Mesendoderm (in vitro differentiated cells): ENCODE measurements at regions not wholly inside any gene's neighbourhood (a gene's known extent, or its start where the extent isn't known, plus 50 kb on each side); places are given as distances from the start of the nearest gene placed in this dataset.

Source experiments
- DNase-seq: peaks from one replicate; pipeline ENCODE4 v3.0.0; 2013
- H2AK5ac ChIP-seq: 2 replicates; pipeline ENCODE4 v1.6.1; 2013; ENCODE audit warnings: low read length, inconsistent platforms
- H2BK120ac ChIP-seq: 2 replicates; pipeline ENCODE4 v1.6.1; 2013; ENCODE audit warnings: low read depth, mild to moderate bottlenecking, low read length, moderate library complexity, mixed read lengths
- H2BK15ac ChIP-seq: replicated peaks from 2 replicates; pipeline ENCODE4 v1.6.1; 2013; ENCODE audit warnings: low read depth, mild to moderate bottlenecking, moderate library complexity
- H2BK5ac ChIP-seq: 2 replicates; pipeline ENCODE4 v1.6.1; 2013; ENCODE audit warnings: low read length, inconsistent platforms
- H3K18ac ChIP-seq: 2 replicates; pipeline ENCODE4 v1.6.1; 2013; ENCODE audit warnings: mild to moderate bottlenecking, low read length, mixed read lengths
- H3K23ac ChIP-seq: one replicate; pipeline ENCODE4 v1.6.1; 2013; ENCODE audit warnings: low read length
- H3K27ac ChIP-seq: 2 replicates; pipeline ENCODE4 v1.5.1; 2013; ENCODE audit warnings: low read depth, mild to moderate bottlenecking, inconsistent platforms, low read length, moderate library complexity
- H3K27me3 ChIP-seq: 2 replicates; pipeline ENCODE4 v1.6.1; 2013; ENCODE audit warnings: low read length, control low read depth, mild to moderate bottlenecking, inconsistent platforms; ENCODE audit not compliant: insufficient read depth, poor library complexity
- H3K36me3 ChIP-seq: 2 replicates; pipeline ENCODE4 v1.6.1; 2013; ENCODE audit warnings: low read length, inconsistent platforms; ENCODE audit not compliant: control insufficient read depth, insufficient read depth
- H3K4ac ChIP-seq: one replicate; pipeline ENCODE4 v1.6.1; 2013; ENCODE audit warnings: low read depth, mild to moderate bottlenecking, low read length, moderate library complexity
- H3K4me1 ChIP-seq: 2 replicates; pipeline ENCODE4 v1.6.1; 2013; ENCODE audit warnings: low read depth, low read length, inconsistent platforms; ENCODE audit not compliant: control insufficient read depth
- H3K4me2 ChIP-seq: 2 replicates; pipeline ENCODE4 v1.6.1; 2013; ENCODE audit warnings: low read length
- H3K4me3 ChIP-seq: 2 replicates; pipeline ENCODE4 v1.5.1; 2013; ENCODE audit warnings: mild to moderate bottlenecking, low read length
- H3K56ac ChIP-seq: one replicate; pipeline ENCODE4 v1.6.1; 2013; ENCODE audit warnings: low read length
- H3K79me1 ChIP-seq: 2 replicates; pipeline ENCODE4 v1.6.1; 2013; ENCODE audit warnings: low read length, inconsistent platforms
- H3K79me2 ChIP-seq: 2 replicates; pipeline ENCODE4 v1.6.1; 2013; ENCODE audit warnings: mild to moderate bottlenecking, low read length; ENCODE audit not compliant: control insufficient read depth, insufficient read depth
- H3K9ac ChIP-seq: 2 replicates; pipeline ENCODE4 v1.6.1; 2013; ENCODE audit warnings: low read length, inconsistent platforms
- H4K5ac ChIP-seq: one replicate; pipeline ENCODE4 v1.6.1; 2013; ENCODE audit warnings: low read length
- H4K8ac ChIP-seq: one replicate; pipeline ENCODE4 v1.6.1; 2013; ENCODE audit warnings: low read depth, mild to moderate bottlenecking, control low read depth, low read length, moderate library complexity
- WGBS: extraction: QIAGEN DNeasy Blood & Tissue Kit; methylation state at CpG from one replicate; pipeline ENCODE4 v1.1.7; 2013; ENCODE audit warnings: low lambda C conversion rate, missing lambda C conversion rate; ENCODE audit not compliant: insufficient coverage; ENCODE audit errors: extremely low coverage; 5-methylcytosine and 5-hydroxymethylcytosine counted together

- DNase-seq = no peak
- Histone ChIP-seq H2BK5ac (no peak overlapping the region), H3K27me3 (no peaks in the 10 kb centered on the region), H3K9ac (no peak overlapping the region), H2AK5ac (no peak overlapping the region), H2BK120ac (no peak overlapping the region), H2BK15ac (no peak overlapping the region), H3K27ac (no peak overlapping the region), H3K18ac (no peak overlapping the region), H3K4me3 (no peak overlapping the region), H3K79me1 (no peaks in the 10 kb centered on the region), H3K79me2 (no peaks in the 10 kb centered on the region), H3K4me2 (no peak overlapping the region), H3K36me3 (no peaks in the 10 kb centered on the region), H3K4me1 (no peaks in the 10 kb centered on the region), H3K23ac (no peak overlapping the region), H3K56ac (no peak overlapping the region), H4K8ac (no peak overlapping the region), H3K4ac (no peak overlapping the region), H4K5ac (no peak overlapping the region)
- no CpG with 5 or more reads among the region's 3 CpGs for WGBS
Measured at GRCh38 chr10:84901885-84902284, 573.5 kb downstream of the CCSER2 start.

- WGBS = no CpG with 5 or more reads among the region's 3 CpGs
- Histone ChIP-seq H2AK5ac (no peak overlapping the region), H3K18ac (no peak overlapping the region), H3K4me2 (no peak overlapping the region), H2BK120ac (no peak overlapping the region), H3K27me3 (no peaks in the 10 kb centered on the region), H3K79me1 (no peaks in the 10 kb centered on the region), H2BK15ac (no peak overlapping the region), H3K4ac (no peak overlapping the region), H3K27ac (no peak overlapping the region), H3K9ac (no peak overlapping the region), H3K36me3 (no peaks in the 10 kb centered on the region), H2BK5ac (no peak overlapping the region), H4K5ac (no peak overlapping the region), H3K56ac (no peak overlapping the region), H4K8ac (no peak overlapping the region), H3K4me1 (no peaks in the 10 kb centered on the region), H3K79me2 (no peaks in the 10 kb centered on the region), H3K23ac (no peak overlapping the region), H3K4me3 (no peak overlapping the region)
- peak; percentile 56 for DNase-seq
Measured at GRCh38 chr10:84902553-84902952, 574.2 kb downstream of the CCSER2 start.

- no peak overlapping the region for H3K23ac ChIP-seq
- no peak overlapping the region for H2BK5ac ChIP-seq
- H3K9ac ChIP-seq = no peak overlapping the region
- no peak overlapping the region for H3K4me2 ChIP-seq
- no peak overlapping the region for H3K18ac ChIP-seq
- H3K27me3 ChIP-seq = no peaks in the 10 kb centered on the region
- H4K5ac ChIP-seq = no peak overlapping the region
- no peaks in the 10 kb centered on the region for H3K79me1 ChIP-seq
- H2BK120ac ChIP-seq = no peak overlapping the region
- no peak overlapping the region for H3K56ac ChIP-seq
- H3K79me2 ChIP-seq = no peaks in the 10 kb centered on the region
- no peak overlapping the region for H3K4me3 ChIP-seq
- H3K4ac ChIP-seq = no peak overlapping the region
- peak; percentile 19 for DNase-seq
- no peak overlapping the region for H3K27ac ChIP-seq
- H3K4me1 ChIP-seq = no peaks in the 10 kb centered on the region
- no peak overlapping the region for H4K8ac ChIP-seq
- H2AK5ac ChIP-seq = no peak overlapping the region
- no peak overlapping the region for H2BK15ac ChIP-seq
- no peaks in the 10 kb centered on the region for H3K36me3 ChIP-seq
Measured at GRCh38 chr10:84903320-84903719, 574.9 kb downstream of the CCSER2 start.

- Histone ChIP-seq H2BK15ac (no peak overlapping the region), H3K9ac (no peak overlapping the region), H3K23ac (no peak overlapping the region), H3K79me1 (no peaks in the 10 kb centered on the region), H3K4ac (no peak overlapping the region), H3K56ac (no peak overlapping the region), H4K8ac (no peak overlapping the region), H2BK5ac (no peak overlapping the region), H2BK120ac (no peak overlapping the region), H3K4me2 (no peak overlapping the region), H4K5ac (no peak overlapping the region), H3K27me3 (no peaks in the 10 kb centered on the region), H3K79me2 (no peaks in the 10 kb centered on the region), H3K4me3 (no peak overlapping the region), H2AK5ac (no peak overlapping the region), H3K27ac (no peak overlapping the region), H3K36me3 (no peaks in the 10 kb centered on the region), H3K18ac (no peak overlapping the region), H3K4me1 (no peaks in the 10 kb centered on the region)
- WGBS = no CpG with 5 or more reads among the region's 4 CpGs
- no peak for DNase-seq
Measured at GRCh38 chr10:84907461-84908009, 579.1 kb downstream of the CCSER2 start.

GRCh38 chr10:84908491-84908890, 580.1 kb downstream of the CCSER2 start:
- H3K4me2 ChIP-seq = no peak overlapping the region
- H4K8ac ChIP-seq = no peak overlapping the region
- whole genome bisulfite sequencing = no CpG with 5 or more reads among the region's 4 CpGs
- no peaks in the 10 kb centered on the region for H3K36me3 ChIP-seq
- H3K4me3 ChIP-seq = no peak overlapping the region
- no peak overlapping the region for H3K4ac ChIP-seq
- H2AK5ac ChIP-seq = no peak overlapping the region
- no peak for DNase-seq
- H2BK5ac ChIP-seq = no peak overlapping the region
- no peak overlapping the region for H4K5ac ChIP-seq
- H2BK15ac ChIP-seq = no peak overlapping the region
- H3K79me2 ChIP-seq = no peaks in the 10 kb centered on the region
- H3K56ac ChIP-seq = no peak overlapping the region
- no peak overlapping the region for H3K18ac ChIP-seq
- H2BK120ac ChIP-seq = no peak overlapping the region
- H3K79me1 ChIP-seq = no peaks in the 10 kb centered on the region
- H3K4me1 ChIP-seq = no peaks in the 10 kb centered on the region
- no peaks in the 10 kb centered on the region for H3K27me3 ChIP-seq
- H3K9ac ChIP-seq = no peak overlapping the region
- no peak overlapping the region for H3K23ac ChIP-seq
- H3K27ac ChIP-seq = no peak overlapping the region

GRCh38 chr10:84921701-84922100, 593.3 kb downstream of the CCSER2 start:
- no peak overlapping the region for H3K4ac ChIP-seq
- H2BK120ac ChIP-seq = no peak overlapping the region
- no peak overlapping the region for H2AK5ac ChIP-seq
- no peak overlapping the region for H4K5ac ChIP-seq
- no peak overlapping the region for H3K4me3 ChIP-seq
- DNase-seq = no peak
- no peak overlapping the region for H3K23ac ChIP-seq
- H3K9ac ChIP-seq = no peak overlapping the region
- H3K36me3 ChIP-seq = no peaks in the 10 kb centered on the region
- H3K4me1 ChIP-seq = no peaks in the 10 kb centered on the region
- H3K18ac ChIP-seq = no peak overlapping the region
- no peaks in the 10 kb centered on the region for H3K27me3 ChIP-seq
- WGBS = no CpG with 5 or more reads among the region's 1 CpG
- H3K79me1 ChIP-seq = no peaks in the 10 kb centered on the region
- no peak overlapping the region for H3K56ac ChIP-seq
- H3K27ac ChIP-seq = no peak overlapping the region
- H2BK5ac ChIP-seq = no peak overlapping the region
- no peak overlapping the region for H4K8ac ChIP-seq
- H3K79me2 ChIP-seq = no peaks in the 10 kb centered on the region
- no peak overlapping the region for H2BK15ac ChIP-seq
- no peak overlapping the region for H3K4me2 ChIP-seq
